SH-SY5Y (cell line): ENCODE measurements at regions not wholly inside any gene's neighbourhood (a gene's known extent, or its start where the extent isn't known, plus 50 kb on each side); places are given as distances from the start of the nearest gene placed in this dataset.

Experiments
- GATA2 ChIP-seq: IDR thresholded peaks from 2 replicates; pipeline ENCODE4 v1.6.1; 2011; ENCODE audit warnings: mild to moderate bottlenecking, low read depth, low read length
- GATA3 ChIP-seq: IDR thresholded peaks from 2 replicates; pipeline ENCODE4 v1.6.1; 2011; ENCODE audit warnings: low read depth, mild to moderate bottlenecking, low read length, moderate library complexity

DNA sequence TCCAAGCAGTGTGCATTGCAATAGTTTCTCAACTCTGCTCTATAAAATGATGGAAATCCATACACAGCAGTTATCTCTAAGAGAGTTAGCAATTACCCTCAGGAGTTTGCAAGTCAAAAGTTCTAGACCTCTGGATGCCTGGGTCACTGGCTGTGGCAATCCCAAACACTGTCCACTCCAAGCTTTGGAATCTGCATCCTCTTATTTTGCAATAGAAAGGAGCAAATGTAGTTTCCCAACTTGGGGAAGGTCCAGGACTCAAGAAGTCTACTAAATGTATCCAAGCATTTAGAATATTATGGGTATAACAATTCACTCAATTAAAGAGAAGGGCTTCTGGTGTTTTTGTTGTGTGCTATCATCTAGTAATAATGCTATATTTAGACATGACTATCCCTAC, 131.3 kb upstream of the NRP1 start:
- TF ChIP-seq GATA2 (no peak), GATA3 (no peak)
